ENCODE measurements at regions not wholly inside any gene's neighbourhood (a gene's known extent, or its start where the extent isn't known, plus 50 kb on each side); places are given as distances from the start of the nearest gene placed in this dataset.

- TF ChIP-seq EZH2 (IDR thresholded peaks at IDR 0.05) (no peak), ELF1 (IDR thresholded peaks at IDR 0.05; ENCODE audit: borderline replicate concordance, low read depth) (no peak)
Measured at GRCh38 chr2:48006094-48006493, 99.8 kb upstream of the FBXO11 start.
